ENCODE measurements at regions not wholly inside any gene's neighbourhood (a gene's known extent, or its start where the extent isn't known, plus 50 kb on each side); places are given as distances from the start of the nearest gene placed in this dataset.
"Not testable (repeated sequence)": the region's sequence is repeated elsewhere in the genome, so short reads cannot be mapped to it uniquely, and the experiment has no call there.

DNA sequence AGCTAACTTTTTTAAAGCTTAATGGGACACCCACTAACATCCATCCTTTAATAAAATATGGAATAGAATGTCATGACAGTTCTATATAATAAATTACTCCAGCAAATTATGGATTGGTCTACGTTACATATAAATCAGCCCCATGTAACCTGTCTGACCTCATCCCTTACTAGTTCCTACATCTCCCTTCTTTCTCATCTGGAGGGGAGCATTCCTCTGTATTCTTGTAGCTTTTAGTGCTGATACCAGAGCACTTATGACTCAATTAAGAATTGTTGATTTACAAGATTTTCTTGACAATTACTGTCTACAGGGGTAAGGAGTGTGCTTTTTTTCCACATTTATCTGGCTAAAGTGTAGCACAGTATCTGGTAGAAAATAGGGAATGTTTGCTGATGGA is 523.7 kb downstream of the FAM181B start:
- DNase-seq (ENCODE audit: low read depth): no peak

DNA sequence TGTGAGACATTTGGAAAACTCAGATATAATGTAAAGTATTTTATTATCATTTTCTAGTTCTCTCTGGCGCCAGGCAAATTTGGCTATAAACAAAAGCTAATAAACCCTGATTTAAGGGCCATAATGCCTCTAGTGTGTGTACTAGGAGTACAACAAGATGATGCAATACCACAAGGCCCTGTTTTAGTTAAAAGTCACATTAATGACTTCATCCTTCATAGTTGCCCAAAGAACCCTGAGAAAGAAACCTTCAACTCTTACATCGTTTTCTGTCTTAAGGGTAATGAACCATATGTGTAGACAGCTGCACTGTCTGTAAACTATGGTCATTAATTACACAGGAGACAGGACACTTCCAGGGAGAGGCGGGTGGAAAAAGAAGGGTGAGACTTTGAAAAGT is 538.4 kb downstream of the FAM181B start:
- DNase-seq (ENCODE audit: low read depth): no peak

DNA sequence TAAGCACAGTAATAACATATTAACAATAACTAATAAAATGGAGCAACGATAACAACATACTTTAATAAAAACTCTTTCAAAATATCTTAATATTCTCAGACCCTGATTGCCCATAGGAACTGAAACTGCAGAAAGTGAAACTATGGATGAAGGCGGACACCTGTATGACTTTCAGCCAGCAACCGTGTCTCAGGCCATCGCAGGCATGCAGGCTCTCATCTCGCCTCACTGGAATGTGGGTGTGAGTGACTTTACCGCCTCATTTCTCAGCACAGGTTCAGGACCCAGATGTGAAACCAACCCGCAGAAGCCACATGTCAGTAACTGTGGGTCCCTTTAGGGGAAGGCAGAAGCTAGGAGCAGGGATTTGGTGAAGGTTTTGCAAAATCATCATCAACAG is 539.1 kb downstream of the FAM181B start:
- no peak for DNase-seq (ENCODE audit: low read depth)

DNA sequence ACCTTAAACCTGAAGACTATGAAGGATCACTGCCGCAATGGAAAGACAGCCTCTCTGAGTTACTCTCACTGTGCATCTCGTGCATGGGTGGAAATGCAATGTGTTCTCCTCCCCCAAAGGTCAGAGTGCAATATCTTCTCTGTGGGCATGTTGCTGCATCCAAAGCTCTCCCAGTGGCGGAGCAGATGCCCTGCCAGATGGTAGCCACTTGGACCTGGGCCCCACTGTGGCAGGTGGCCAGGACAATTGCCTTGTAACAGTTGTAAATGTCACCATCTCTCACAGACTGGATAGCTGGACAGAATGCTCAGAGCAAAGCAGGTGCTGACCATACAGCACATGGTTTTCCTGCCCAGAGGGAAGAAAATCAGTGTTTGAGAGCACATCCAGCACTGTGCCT is 542.0 kb downstream of the FAM181B start:
- no peak for DNase-seq (ENCODE audit: low read depth)

DNA sequence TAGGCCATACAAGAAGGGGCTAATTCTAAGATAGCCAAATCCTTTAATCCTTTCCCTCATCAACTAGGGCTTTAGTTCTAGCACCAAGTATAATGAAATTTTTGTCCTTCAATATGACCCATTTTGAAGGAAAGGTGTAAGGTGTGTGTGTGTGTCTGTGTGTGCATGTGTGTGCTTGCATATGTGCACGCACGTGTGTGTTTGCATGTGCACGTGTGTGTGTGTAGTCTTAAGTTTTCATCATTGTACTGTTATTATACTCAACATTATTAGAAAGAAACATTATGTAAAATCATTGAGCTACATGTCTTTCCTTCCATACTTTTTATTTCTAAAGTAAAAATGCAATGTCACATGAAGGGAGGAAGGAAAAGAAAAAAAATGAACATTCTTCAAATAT is 547.7 kb downstream of the FAM181B start:
- no peak for DNase-seq (ENCODE audit: low read depth)

DNA sequence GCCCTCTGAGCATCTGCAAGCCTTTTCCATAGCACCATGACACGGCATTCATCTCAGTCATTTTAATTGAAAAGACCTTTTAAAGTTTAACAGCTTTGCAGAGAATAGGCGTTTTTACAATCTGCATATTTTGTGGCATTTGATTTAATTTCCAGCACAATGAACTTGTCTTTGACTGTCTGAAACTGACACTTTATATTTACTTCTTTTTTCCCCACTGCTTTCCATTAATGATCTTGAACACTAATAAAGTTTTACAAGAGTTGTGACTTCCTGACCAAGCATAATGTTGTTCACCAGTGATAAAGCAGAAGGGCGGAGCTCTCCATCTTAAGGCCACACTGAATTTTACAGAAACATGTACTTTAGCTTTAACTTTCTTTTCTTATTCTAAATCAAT is 548.7 kb downstream of the FAM181B start:
- no peak for DNase-seq (ENCODE audit: low read depth)

DNA sequence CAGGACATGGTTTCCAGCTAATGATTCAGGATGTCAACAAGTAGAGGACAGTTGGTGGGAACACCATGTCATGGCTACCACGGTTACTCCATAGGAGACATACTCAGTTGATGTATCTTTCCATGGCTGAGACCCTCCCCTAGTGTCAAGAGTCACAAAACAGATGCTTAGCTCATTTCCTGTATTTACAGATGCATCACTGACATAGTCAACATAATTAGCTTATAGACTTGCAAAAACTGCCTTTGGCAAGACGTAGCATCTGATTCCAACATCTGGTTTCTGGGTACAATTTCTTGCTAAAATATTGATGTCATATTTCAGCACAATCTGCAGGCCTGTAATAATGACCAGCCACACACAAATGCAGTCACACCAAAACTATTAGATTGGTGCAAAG is 550.3 kb downstream of the FAM181B start:
- DNase-seq (ENCODE audit: low read depth): no peak

DNA sequence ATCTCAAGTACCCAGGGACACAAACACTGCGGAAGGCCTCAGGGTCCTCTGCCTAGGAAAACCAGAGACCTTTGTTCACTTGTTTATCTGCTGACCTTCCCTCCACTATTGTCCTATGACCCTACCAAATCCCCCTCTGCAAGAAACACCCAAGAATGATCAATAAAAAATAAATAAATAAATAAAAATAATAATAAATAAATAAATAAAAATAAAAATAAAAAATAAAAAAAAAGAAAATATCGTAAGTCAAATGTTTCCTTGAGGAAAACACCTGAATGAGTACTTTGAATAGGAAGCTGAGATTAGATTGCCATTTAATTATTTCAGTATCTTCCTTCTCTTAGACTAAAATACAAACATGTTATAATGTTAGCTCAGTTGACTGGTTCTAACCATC is 551.0 kb downstream of the FAM181B start:
- not testable (repeated sequence) for DNase-seq (ENCODE audit: low read depth)

DNA sequence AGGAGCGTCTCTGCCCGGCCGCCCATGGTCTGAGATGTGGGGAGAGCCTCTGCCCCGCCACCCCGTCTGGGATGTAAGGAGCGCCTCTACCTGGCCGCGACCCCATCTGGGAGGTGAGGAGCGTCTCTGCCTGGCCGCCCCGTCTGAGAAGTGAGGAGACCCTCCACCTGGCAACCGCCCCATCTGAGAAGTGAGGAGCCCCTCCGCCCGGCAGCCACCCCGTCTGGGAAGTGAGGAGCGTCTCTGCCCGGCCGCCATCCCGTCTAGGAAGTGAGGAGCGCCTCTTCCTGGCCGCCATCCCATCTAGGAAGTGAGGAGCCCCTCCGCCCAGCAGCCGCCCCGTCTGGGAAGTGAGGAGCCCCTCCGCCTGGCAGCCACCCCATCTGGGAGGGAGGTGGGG is 551.9 kb downstream of the FAM181B start:
- DNase-seq (ENCODE audit: low read depth): not testable (repeated sequence)

DNA sequence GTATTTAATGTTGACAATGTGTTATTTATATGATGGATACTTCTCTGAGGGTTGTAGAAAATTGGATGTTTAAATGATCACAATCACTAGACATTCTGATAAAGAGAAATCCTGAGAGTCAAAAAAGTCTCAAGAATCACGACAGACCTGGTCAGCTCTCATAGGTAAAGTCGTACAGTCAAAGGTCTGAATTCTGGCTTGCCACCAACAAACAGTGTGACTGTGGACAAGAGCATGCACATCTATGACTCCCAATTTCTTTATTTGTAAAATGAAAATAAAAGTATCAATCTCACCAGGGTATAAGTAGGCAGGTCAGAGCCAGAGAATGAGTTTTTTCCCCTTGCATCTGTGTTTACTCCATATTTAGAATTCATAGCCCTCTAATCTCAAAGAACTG is 556.7 kb downstream of the FAM181B start:
- no peak for DNase-seq (ENCODE audit: low read depth)

DNA sequence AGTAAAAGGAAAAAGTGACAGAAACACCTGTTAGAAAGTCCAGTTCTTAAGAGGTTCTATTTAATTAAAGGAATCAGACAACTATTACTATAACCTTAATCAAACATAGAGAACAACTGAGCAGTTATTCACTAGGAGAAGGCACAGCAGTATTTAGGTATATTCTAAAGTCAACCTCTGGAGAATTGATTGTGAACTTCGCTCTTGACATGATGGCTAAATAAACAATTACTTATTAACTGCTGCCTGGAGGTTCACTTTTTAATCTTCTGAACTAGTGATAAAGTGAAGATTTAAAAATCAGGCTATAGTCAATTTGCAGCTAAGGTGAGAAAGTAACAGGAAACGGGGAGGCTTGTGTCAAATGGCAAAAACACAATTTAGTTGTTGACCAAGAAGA is 557.3 kb downstream of the FAM181B start:
- no peak for DNase-seq (ENCODE audit: low read depth)

DNA sequence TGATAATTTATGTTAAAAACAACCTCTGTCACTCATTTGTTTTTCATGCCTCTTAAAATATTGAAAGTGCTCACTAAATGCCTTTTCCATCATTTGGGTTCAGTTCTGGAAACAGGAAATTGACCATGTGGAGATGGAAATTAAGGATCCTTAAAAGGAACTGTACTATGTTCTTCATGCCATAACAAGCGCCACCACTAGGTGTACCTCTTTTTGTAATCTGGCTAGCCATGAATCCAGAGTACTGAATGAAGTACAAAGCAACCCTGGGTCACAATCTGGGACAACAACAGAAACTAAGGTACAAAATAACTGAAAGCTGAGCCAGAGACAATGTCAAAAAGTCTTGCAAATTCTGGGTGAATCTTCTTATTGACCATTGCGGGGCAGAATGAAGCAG is 559.1 kb downstream of the FAM181B start:
- DNase-seq (ENCODE audit: low read depth): no peak

DNA sequence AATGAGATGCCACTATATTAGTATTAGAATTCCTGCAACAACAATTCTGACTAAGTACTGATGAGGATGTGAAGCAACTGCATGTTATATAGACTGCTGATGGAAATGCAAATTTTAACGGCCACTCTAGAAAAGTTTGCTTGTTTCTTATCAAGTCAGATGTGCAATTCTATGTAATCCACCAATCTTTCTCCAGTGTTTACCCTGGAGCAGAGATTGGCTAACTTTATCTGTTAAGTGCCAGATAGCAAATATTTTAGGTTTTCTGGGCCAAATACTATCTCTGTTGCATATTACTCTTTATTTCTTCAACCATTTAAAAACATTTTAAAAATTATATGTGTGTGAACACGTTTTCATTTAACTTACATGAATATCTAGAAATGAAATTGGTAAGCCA is 586.9 kb downstream of the FAM181B start:
- DNase-seq (ENCODE audit: low read depth): no peak

DNA sequence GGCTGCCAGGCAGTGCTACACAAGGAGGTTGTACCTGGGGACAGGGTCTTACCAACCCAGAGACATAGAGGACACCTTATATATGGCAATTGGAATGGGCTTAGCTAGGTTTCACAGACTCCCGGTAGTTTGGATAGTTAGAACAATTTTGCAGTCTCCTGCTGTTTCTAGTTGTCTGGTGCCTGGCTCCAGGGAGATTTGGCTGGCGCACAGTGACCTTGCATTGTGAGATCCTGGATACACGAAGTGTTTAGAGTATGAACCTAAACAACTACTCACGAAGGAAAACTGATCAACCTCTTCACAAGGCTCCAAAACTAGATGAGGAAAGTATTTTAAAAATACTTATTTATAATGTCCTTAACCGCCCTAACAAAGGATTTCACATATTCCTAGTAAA is 614.7 kb downstream of the FAM181B start:
- DNase-seq (ENCODE audit: low read depth): no peak

DNA sequence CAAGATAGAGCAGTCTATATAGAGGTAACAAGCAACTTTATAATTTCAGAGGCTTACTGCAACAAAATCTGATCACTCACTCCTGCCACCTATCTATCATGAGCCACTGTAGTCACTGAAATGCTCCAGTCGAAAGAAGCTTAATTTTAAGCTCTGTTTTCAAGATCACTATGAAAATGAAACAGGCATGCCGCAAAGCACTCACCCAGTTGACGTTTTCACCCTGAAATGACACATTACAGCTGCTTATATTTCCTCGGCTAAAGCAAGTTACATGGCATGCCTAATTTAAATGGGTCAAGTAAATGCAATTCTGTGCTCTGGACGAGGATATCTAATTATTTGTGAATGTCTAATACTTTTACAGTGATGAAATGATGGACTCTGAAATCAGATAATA is 616.3 kb downstream of the FAM181B start:
- DNase-seq (ENCODE audit: low read depth): no peak

DNA sequence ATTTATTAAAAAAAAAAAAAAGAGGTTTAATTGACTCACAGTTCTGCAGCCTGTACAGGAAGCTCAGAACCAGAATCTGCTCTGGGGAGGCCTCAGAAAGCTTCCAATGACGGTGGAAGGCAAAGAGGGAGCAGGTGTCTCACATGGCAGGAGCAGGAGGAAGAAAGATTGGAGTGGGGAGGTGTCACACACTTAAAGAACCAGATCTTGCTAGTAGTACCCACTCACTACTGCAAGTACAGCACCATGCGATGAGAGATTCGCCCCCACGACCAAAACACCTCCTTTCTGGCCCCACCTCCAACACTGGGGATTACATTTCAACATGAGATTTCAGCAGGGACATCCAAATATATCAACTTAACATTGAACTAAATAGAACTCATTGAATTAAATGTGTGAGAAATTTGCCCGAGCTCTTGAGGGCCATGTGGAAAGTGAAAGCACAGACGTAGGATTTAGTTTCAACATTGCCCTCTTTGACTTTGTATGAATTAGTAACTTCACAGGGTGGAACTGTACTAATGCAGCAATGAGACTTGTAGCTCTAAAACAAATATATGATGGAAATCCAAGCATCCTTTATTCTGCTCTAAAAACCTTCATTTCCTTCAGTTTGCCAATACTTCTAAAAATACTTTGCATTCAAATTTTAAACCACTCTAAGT is 628.2 kb downstream of the FAM181B start:
- no peak for DNase-seq (ENCODE audit: low read depth)

DNA sequence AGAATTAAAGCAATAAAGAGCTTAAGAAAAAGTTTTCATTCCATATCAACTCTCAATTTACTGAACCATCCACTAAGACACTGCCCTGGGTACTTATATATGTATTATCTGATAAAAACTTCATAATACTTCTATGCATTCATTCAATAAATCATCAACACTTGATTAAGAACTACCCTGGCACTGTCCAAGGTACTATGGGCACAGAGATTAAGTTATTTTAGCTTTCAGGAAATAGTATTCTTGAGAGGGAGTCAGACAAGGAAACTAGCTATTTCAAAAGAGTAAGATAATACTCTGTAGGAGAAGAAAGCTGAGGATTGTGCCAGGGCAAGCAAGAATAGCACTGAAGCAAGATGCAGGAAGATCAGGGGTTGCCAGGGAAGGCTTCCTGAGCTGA is 640.8 kb downstream of the FAM181B start:
- DNase-seq (ENCODE audit: low read depth): no peak

DNA sequence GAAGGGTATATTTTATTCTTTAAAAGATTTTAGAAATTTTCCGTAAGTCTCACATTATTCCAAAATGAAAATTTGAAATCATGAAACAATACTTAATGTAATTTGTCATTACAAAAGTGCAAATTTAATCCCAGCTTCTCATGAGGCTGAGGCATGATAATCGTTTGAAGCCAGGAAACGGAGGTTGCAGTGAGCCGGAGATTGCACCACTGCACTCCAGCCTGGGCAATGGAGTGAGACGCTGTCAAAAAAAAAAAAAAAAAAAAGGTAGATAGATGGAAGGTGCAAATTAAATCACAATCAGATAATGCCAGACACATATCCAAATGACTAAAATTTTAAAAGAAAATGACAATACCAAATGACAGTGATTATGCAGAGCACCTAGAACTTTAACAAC is 644.2 kb downstream of the FAM181B start:
- DNase-seq (ENCODE audit: low read depth): no peak

DNA sequence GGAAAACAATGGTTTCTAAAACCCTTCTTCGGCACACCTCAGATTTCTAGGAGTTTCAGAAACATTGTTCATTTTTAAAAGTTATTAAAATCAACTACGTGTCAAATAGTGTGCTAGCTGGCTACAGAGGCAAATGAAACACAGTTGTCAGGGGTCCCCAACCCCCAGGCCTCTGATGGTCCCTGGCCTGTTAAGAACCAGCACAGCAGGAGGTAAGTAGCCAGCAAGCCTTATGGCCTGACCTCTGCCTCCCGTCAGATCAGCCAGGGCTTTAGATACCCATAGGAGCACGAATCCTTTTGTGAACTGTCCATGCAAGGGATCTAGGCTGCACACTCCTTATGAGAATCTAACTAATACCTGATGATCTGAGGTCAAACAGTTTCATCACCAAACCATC is 648.2 kb downstream of the FAM181B start:
- DNase-seq (ENCODE audit: low read depth): no peak

DNA sequence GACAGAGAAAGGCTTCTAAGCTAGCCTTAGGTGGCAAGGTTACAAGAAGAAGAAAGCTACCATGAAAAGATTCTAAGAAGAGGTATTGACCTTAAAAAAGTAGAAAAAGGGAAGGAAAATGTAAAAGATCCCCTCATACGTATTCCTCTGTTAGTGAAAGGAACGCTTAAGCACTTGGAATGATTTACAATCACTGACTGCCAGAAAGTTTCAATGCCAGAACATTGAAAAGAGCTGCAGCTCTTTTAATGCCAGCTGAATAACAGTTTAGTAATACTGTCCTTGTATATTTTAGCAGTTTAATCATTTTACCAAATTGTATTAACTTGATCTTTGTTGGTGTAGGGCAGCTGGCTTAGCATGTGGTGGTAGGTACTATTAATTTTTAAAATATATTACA is 650.7 kb downstream of the FAM181B start:
- DNase-seq (ENCODE audit: low read depth): no peak

DNA sequence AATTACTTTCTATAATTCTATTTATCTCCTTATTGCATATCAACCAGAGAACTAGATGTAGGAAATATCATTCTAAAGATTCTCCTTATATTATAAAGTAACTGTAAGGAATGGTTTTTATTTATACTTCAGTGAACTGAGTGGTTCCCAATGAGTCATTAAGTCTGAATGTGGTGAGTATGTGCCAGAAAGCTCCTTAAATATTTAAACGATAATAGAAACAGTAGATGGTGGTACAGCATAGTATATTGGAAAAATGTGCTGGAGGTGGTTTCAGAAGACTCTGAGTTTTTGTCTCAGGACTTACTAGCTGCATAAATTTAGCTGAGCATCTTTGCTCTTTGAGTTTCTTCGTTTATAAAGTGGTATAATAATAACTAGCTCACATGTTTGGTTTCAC is 653.5 kb downstream of the FAM181B start:
- DNase-seq (ENCODE audit: low read depth): no peak

DNA sequence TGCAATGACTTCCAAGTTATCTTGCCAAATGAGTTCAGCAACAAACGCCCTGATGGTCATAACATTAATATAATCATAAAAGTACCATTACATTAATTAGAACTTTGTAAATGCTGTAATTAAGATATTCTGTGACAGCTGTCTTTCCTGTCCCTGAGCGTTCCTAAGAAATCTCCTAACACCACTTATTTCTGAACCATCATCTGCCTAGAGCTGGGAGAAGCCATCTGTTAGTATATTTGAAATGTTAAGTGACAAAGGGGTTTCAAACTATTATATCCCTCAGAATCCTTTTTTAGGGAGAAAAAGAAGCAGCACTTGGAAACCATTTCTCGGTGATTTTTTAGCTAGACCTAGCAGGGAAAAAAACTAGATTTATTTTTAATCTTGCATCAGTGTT is 657.5 kb downstream of the FAM181B start:
- no peak for DNase-seq (ENCODE audit: low read depth)

DNA sequence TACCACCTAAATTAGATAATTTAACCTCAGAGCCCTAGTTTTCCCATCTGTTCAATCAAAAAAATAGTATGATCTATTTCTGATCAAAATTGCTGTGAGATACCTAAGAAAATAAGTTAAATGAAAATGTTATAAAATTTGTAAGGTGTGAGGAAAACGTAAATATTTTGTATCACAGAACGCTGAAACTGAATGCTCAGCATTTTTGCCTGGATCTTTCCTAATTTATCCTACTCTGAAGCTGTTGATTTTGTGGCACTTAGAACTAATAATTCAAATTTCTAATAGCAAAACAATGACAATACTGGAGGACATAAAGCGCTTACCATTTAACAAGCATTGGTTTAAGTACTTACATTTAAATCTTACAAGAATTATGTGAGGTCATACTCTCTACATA is 674.2 kb downstream of the FAM181B start:
- DNase-seq (ENCODE audit: low read depth): no peak

DNA sequence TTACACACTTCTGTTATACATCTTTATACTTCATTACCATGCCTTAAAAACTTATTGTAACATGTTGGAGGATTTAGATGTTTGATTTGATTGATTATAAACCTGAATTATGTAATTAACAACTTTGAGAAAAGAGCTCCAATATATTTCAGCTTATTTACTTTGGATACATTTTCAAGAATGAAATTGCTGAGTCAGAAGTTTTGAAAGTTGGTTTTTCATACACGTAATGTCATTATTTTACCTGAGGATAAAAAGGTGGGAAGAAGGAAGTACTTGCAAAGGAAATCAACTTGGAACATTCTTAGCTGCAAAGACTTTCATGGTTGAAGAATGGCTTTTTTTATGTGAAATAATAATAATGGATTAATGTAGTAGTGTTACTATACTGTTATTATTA is 677.2 kb downstream of the FAM181B start:
- DNase-seq (ENCODE audit: low read depth): no peak

DNA sequence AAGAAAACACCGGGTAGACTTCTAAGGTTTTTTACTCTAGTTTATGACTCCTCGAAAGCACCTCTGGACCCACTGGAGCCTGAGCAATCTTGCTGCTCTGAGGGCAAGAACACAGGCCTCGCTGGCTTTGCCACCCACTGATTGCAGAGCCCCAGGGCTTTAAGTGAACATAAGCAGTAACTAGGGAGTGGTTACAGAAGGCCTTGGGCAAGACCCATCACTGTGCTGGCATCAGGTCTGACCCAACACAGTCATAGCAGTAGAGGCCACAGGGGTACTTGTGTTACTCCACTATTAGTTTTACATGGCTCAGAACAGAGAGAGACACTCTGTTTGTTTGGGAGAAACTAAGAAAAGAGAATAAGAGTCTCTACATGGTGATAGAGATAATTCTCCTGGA is 684.5 kb downstream of the FAM181B start:
- DNase-seq (ENCODE audit: low read depth): no peak

Measured in activated T-cell treated with anti-CD3 and anti-CD28 coated beads for 48 hours (primary cell).